ENCODE measurements at regions not wholly inside any gene's neighbourhood (a gene's known extent, or its start where the extent isn't known, plus 50 kb on each side); places are given as distances from the start of the nearest gene placed in this dataset.

GRCh38 chr7:4616116-4616515, 66.0 kb upstream of the FOXK1 start:
- DNase-seq (ENCODE audit: low spot score in 2 of 2) = no peak
- Histone ChIP-seq H3K4me3 (no peak overlapping the region), H3K36me3 (no peaks in the 10 kb centered on the region), H3K4me1 (peaks cover 0 to 38% (median 11%) of the 10 kb centered on the region in 4 donors), H3K27me3 (no peaks in the 10 kb centered on the region), H3K9me3 (peaks cover 0 to 4% (median 0%) of the 10 kb centered on the region in 4 donors), H3K27ac (peak overlapping the region in 1 of 4 donors; percentile 0)
- WGBS, 2 donors = 49 to 56% methylated on average over 5 of the region's 5 CpGs
- no peak for TF ChIP-seq CTCF (IDR thresholded peaks at IDR 0.05)
- no peak for TF ChIP-seq POLR2A (IDR thresholded peaks at IDR 0.05)
- no peak for TF ChIP-seq EP300 (IDR thresholded peaks at IDR 0.05)

GRCh38 chr7:4621396-4621795, 60.7 kb upstream of the FOXK1 start:
- Histone ChIP-seq H3K4me1 (peaks cover 0 to 30% (median 4%) of the 10 kb centered on the region in 4 donors), H3K36me3 (no peaks in the 10 kb centered on the region), H3K27me3 (no peaks in the 10 kb centered on the region), H3K9me3 (peaks cover 0 to 13% (median 0%) of the 10 kb centered on the region in 4 donors), H3K4me3 (no peak overlapping the region), H3K27ac (no peak overlapping the region)
- TF ChIP-seq CTCF (IDR thresholded peaks at IDR 0.05) = no peak
- no peak for TF ChIP-seq POLR2A (IDR thresholded peaks at IDR 0.05)
- TF ChIP-seq EP300 (IDR thresholded peaks at IDR 0.05) = no peak
- 69 to 73% methylated on average over 5 of the region's 5 CpGs for WGBS, 2 donors
- DNase-seq (ENCODE audit: low spot score in 2 of 2) = no peak

- Histone ChIP-seq H3K4me1 (peaks cover 0 to 17% (median 2%) of the 10 kb centered on the region in 4 donors), H3K4me3 (no peak overlapping the region), H3K9me3 (peaks cover 0 to 9% (median 0%) of the 10 kb centered on the region in 4 donors), H3K27ac (peak overlapping the region in 1 of 4 donors; percentile 30), H3K36me3 (no peaks in the 10 kb centered on the region), H3K27me3 (no peaks in the 10 kb centered on the region)
- 88 to 89% methylated on average over 5 of the region's 5 CpGs for WGBS, 2 donors
- TF ChIP-seq EP300 (IDR thresholded peaks at IDR 0.05) = no peak
- no peak for TF ChIP-seq CTCF (IDR thresholded peaks at IDR 0.05)
- TF ChIP-seq POLR2A (IDR thresholded peaks at IDR 0.05) = no peak
- no peak for DNase-seq (ENCODE audit: low spot score in 2 of 2)
Observed at GRCh38 chr7:4626318-4626845, 55.7 kb upstream of the FOXK1 start.

GRCh38 chr7:4629287-4629895, 52.7 kb upstream of the FOXK1 start:
- H3K4me1 ChIP-seq = peaks cover 0 to 27% (median 5%) of the 10 kb centered on the region in 4 donors
- no peaks in the 10 kb centered on the region for H3K9me3 ChIP-seq
- WGBS, 2 donors = 79 to 81% methylated on average over 8 of the region's 8 CpGs
- DNase-seq (ENCODE audit: low spot score in 2 of 2) = no peak
- TF ChIP-seq POLR2A (IDR thresholded peaks at IDR 0.05) (no peak), EP300 (IDR thresholded peaks at IDR 0.05) (no peak), CTCF (IDR thresholded peaks at IDR 0.05) (no peak)
- no peak overlapping the region for H3K4me3 ChIP-seq
- no peaks in the 10 kb centered on the region for H3K36me3 ChIP-seq
- H3K27ac ChIP-seq = no peak overlapping the region
- no peaks in the 10 kb centered on the region for H3K27me3 ChIP-seq

GRCh38 chr7:4631380-4632179, 50.5 kb upstream of the FOXK1 start:
- Histone ChIP-seq H3K27ac (peak overlapping the region in 3 of 4 donors; percentile 30 to 80 (median 67)), H3K9me3 (no peaks in the 10 kb centered on the region), H3K4me1 (peaks cover 0 to 15% (median 5%) of the 10 kb centered on the region in 4 donors), H3K36me3 (no peaks in the 10 kb centered on the region), H3K4me3 (peak overlapping the region in 2 of 4 donors; percentile 20 to 39), H3K27me3 (no peaks in the 10 kb centered on the region)
- peak; percentile 82 to 87 for DNase-seq (ENCODE audit: low spot score in 2 of 2)
- WGBS, 2 donors = 14 to 18% methylated on average over 25 of the region's 25 CpGs
- TF ChIP-seq POLR2A (IDR thresholded peaks at IDR 0.05) (no peak), CTCF (IDR thresholded peaks at IDR 0.05) (peak; percentile 38 to 90 (median 73)), EP300 (IDR thresholded peaks at IDR 0.05) (peak; percentile 79 to 88)

Measured in tibial nerve (tissue), 4 donors.